AG09319 (cell line): ENCODE measurements at regions not wholly inside any gene's neighbourhood (a gene's known extent, or its start where the extent isn't known, plus 50 kb on each side); places are given as distances from the start of the nearest gene placed in this dataset.

Experiments used
- DNase-seq: peaks from one replicate; pipeline ENCODE4 v3.0.0-alpha.2; 2010; ENCODE audit warnings: low read depth; ENCODE audit errors: extremely low read depth
- TF ChIP-seq, protein P1 (sequence below): IDR thresholded peaks from 2 replicates; pipeline ENCODE4 v1.5.1; 2011; ENCODE audit warnings: low read depth, mild to moderate bottlenecking, inconsistent platforms, low read length, moderate library complexity

DNA sequence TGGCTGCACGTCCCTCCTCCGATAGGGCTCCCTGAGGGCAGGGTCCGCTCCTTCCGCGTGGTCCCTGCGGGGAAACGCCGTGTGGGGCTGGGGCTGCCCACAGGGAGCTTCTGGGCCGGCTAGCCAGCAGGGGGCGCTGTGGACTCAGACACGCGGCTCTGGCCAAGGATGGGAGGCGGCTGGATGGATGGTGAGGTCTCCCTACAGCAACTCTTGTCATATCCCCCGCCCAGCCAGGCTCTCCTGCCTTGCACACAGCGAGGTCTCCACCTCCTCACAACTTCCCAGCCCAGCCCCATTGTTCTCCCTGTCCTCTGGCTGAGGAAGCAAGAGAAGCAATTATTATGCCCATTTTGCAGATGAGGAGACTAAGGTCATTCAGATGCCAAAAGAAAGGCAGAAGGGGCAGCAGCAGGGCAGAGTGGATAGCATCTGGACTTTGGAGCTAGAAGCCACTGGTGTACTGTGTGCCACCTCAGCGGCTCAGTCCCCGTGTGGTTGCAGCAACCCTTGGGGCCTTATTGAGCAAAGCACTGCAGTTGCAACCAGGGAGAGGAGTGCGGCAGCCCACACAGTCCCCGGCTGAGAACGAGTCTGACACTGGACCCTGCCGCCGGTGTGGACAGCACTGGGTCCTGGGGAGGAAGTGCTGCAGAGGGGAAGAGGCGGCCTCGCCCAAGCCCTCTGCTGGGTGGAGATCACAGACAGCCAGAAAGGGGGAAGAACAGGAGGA, 99.0 kb downstream of the ZFP36L2 start:
- DNase-seq = no peak
- TF ChIP-seq, protein P1, sequence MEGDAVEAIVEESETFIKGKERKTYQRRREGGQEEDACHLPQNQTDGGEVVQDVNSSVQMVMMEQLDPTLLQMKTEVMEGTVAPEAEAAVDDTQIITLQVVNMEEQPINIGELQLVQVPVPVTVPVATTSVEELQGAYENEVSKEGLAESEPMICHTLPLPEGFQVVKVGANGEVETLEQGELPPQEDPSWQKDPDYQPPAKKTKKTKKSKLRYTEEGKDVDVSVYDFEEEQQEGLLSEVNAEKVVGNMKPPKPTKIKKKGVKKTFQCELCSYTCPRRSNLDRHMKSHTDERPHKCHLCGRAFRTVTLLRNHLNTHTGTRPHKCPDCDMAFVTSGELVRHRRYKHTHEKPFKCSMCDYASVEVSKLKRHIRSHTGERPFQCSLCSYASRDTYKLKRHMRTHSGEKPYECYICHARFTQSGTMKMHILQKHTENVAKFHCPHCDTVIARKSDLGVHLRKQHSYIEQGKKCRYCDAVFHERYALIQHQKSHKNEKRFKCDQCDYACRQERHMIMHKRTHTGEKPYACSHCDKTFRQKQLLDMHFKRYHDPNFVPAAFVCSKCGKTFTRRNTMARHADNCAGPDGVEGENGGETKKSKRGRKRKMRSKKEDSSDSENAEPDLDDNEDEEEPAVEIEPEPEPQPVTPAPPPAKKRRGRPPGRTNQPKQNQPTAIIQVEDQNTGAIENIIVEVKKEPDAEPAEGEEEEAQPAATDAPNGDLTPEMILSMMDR = peak; percentile 45

DNA sequence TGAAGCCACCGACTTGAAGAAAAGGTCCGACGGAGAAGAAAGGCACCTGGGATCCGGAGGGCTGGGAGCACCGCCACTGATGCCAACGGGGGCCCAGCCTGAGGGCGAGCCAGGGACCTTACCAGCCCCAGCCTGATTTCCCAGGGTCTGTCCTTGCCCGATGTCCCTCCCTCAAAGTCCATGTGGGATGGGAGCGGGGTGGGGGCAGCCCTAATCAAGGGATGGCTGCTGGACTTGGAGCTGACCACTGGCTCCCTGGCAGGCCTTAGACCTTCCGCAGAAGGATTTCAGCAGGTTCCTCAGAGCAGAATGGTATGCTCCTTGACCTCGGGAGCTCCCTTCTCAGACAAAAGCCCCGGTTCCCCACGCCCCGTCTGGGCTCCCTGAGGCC, 99.6 kb downstream of the ZFP36L2 start:
- TF ChIP-seq, protein P1 = no peak

GRCh38 chr2:43125090-43125998, 101.1 kb downstream of the ZFP36L2 start:
- TF ChIP-seq, protein P1 = no peak
- no peak for DNase-seq

More for the DNA sequence above, 99.6 kb downstream of the ZFP36L2 start:
- no peak for DNase-seq

DNA sequence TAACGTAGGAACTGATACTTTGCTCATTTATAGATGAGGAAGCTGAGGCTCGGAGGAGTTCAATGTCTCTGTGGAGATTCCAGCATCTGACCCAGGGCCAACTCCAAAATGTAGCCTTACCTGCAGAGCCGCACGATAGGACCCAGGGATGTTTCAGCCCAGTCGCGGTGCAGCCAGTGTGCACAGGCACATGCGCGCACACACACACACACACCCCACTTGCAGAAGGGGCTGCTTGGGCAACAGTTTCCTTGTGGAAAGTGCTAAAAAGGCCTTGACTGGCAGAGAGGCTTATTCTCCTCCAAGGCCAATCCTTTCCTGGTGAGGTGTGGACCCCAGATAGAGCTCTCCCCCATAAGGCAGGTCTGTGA, 101.7 kb downstream of the ZFP36L2 start:
- TF ChIP-seq, protein P1 = no peak
- DNase-seq = no peak

DNA sequence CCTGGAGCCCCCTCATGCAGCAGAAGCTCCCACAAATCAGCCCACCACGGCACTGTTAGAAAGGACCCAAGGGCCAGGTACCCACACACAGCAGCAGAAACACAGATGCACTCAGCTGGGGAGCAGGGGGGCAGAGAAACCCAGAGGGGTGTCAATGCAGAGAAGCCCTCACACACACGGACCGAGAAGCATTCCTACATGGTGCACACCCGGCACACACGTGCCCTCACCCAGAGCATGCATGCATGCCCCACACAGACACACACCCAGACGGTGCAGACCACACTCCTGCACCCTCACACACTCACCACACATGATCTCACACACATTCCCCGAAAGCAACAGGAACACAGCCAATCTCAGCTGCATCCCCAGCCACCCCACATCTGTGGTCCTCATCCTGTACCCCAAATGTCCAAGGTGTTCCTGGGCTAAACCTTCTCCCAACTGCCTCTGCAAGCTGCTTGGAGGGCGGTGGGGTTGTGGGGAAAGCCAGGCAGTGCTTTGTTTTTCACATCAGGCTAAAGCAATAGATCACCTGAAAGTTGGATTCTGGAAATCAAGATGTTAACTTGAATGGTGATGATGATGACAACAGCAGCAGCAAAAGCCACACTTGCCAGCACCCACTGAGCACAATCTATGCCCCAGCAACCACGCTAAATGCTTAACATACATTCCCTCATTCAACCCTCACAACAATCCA, 102.3 kb downstream of the ZFP36L2 start:
- DNase-seq = no peak
- TF ChIP-seq, protein P1 = no peak

GRCh38 chr2:43123486-43123885, 102.9 kb downstream of the ZFP36L2 start:
- no peak for DNase-seq
- TF ChIP-seq, protein P1 = no peak
